ENCODE measurements at regions not wholly inside any gene's neighbourhood (a gene's known extent, or its start where the extent isn't known, plus 50 kb on each side); places are given as distances from the start of the nearest gene placed in this dataset.
"Not testable (repeated sequence)": the region's sequence is repeated elsewhere in the genome, so short reads cannot be mapped to it uniquely, and the experiment has no call there.

DNA sequence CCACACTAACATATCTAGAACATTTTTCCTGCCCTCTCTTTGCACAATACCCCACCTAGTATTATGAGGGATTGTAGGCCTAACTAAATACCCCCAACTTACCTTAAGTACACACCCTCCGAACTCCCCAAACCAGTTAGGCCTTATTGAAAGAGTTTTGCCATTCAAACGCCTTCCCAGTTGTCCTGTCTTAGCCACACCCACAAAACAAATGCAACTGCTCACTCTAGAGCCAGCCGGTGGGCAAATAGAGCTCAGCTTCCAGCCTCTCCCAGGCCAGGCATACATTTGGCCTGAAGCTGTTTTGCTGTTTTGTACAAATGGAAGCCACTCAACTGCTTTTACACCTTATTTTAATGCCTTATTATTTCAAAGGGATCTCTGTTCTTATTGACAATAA is 224.2 kb upstream of the RUNX1 start (continued):
- TF ChIP-seq, protein P1, sequence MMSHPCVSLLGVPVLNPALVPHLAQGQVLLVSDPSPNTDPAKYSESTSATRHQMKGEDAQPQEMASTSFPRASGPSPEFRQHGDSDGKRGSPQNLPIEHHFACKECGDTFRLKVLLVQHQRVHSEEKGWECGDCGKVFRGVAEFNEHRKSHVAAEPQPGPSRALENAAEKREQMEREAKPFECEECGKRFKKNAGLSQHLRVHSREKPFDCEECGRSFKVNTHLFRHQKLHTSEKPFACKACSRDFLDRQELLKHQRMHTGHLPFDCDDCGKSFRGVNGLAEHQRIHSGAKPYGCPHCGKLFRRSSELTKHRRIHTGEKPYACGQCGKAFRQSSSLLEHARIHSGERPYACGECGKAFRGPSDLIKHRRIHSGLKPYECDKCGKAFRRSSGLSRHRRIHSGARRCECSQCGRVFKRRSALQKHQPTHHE (CRISPR knock-in tag; IDR thresholded peaks at IDR 0.05; ENCODE audit: borderline replicate concordance), result no peak
- TF ChIP-seq, protein P2, sequence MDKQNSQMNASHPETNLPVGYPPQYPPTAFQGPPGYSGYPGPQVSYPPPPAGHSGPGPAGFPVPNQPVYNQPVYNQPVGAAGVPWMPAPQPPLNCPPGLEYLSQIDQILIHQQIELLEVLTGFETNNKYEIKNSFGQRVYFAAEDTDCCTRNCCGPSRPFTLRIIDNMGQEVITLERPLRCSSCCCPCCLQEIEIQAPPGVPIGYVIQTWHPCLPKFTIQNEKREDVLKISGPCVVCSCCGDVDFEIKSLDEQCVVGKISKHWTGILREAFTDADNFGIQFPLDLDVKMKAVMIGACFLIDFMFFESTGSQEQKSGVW (CRISPR knock-in tag; IDR thresholded peaks at IDR 0.05; ENCODE audit: borderline replicate concordance), result no peak
- TF ChIP-seq CCDC6 (CRISPR knock-in tag; IDR thresholded peaks at IDR 0.05), result no peak
- TF ChIP-seq ZMYM2 (CRISPR knock-in tag; IDR thresholded peaks at IDR 0.05), result no peak
- TF ChIP-seq, protein P3, sequence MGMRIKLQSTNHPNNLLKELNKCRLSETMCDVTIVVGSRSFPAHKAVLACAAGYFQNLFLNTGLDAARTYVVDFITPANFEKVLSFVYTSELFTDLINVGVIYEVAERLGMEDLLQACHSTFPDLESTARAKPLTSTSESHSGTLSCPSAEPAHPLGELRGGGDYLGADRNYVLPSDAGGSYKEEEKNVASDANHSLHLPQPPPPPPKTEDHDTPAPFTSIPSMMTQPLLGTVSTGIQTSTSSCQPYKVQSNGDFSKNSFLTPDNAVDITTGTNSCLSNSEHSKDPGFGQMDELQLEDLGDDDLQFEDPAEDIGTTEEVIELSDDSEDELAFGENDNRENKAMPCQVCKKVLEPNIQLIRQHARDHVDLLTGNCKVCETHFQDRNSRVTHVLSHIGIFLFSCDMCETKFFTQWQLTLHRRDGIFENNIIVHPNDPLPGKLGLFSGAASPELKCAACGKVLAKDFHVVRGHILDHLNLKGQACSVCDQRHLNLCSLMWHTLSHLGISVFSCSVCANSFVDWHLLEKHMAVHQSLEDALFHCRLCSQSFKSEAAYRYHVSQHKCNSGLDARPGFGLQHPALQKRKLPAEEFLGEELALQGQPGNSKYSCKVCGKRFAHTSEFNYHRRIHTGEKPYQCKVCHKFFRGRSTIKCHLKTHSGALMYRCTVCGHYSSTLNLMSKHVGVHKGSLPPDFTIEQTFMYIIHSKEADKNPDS (CRISPR knock-in tag; IDR thresholded peaks at IDR 0.05), result no peak
- TF ChIP-seq ZNF12 (CRISPR knock-in tag; IDR thresholded peaks at IDR 0.05), result no peak
- TF ChIP-seq, protein P4, sequence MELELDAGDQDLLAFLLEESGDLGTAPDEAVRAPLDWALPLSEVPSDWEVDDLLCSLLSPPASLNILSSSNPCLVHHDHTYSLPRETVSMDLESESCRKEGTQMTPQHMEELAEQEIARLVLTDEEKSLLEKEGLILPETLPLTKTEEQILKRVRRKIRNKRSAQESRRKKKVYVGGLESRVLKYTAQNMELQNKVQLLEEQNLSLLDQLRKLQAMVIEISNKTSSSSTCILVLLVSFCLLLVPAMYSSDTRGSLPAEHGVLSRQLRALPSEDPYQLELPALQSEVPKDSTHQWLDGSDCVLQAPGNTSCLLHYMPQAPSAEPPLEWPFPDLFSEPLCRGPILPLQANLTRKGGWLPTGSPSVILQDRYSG (CRISPR knock-in tag; IDR thresholded peaks at IDR 0.05), result no peak
- no peak for TF ChIP-seq ZNF33A (CRISPR knock-in tag; IDR thresholded peaks at IDR 0.05; ENCODE audit: borderline replicate concordance)
- TF ChIP-seq ZFP36L1 (CRISPR knock-in tag; IDR thresholded peaks at IDR 0.05), result no peak

DNA sequence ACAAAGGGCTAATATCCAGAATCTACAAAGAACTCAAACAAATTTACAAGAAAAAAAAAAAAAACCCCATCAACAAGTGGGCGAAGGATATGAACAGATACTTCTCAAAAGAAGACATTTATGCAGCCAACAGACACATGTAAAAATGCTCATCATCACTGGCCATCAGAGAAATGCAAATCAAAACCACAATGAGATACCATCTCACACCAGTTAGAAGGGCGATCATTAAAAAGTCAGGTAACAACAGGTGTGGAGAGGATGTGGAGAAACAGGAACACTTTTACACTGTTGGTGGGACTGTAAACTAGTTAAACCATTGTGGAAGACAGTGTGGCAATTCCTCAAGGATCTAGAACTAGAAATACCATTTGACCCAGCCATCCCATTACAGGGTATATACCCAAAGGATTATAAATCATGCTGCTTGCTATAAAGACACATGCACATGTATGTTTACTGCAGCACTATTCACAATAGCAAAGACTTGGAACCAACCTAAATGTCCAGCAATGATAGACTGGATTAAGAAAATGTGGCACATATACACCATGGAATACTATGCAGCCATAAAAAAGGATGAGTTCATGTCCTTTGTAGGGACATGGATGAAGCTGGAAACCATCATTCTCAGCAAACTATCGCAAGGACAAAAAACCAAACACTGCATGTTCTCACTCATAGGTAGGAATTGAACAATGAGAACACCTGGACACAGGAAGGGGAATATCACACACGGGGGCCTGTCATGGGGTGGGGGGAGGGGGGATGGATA is 222.4 kb upstream of the RUNX1 start:
- DNase-seq (ENCODE audit: low spot score); H3K79me2 ChIP-seq (ENCODE audit: insufficient read depth, low read length); H4K20me1 ChIP-seq (ENCODE audit: insufficient read depth, low read length); ATAC-seq; CTCF ChIA-PET (ENCODE audit: low intra/inter-chr PET ratio, low total read pairs); H3K4me3 ChIP-seq (replicated peaks in 1 of 3; ENCODE audit: insufficient read depth in 1 of 3, low read depth in 2 of 3, low read length in 3 of 3); in situ Hi-C loops (cut with HindIII; ENCODE audit: extremely low pct_ligation_motif_present, low pct_unique_long_range_greater_than_20kb); H3K4me1 ChIP-seq (ENCODE audit: insufficient read depth, low read length); H3K27me3 ChIP-seq (ENCODE audit: control insufficient read depth in 1 of 2, insufficient read depth in 2 of 2, low read length in 2 of 2); H3K9ac ChIP-seq (ENCODE audit: insufficient read depth, low read depth, low read length); H3K36me3 ChIP-seq (replicated peaks in 1 of 2; ENCODE audit: control insufficient read depth in 1 of 2, insufficient read depth in 2 of 2, low read length in 2 of 2); POLR2A ChIA-PET; H2AFZ ChIP-seq (ENCODE audit: low read length); intact Hi-C loops (cut with micrococcal nuclease; ENCODE audit: unreplicated experiment); FAIRE-seq; BruUV-seq (replicated peaks); H3K4me2 ChIP-seq (ENCODE audit: low read depth, low read length); H3K27ac ChIP-seq (ENCODE audit: extremely low read length, insufficient read depth, low read length); H3K9me3 ChIP-seq (ENCODE audit: low read length): not testable (repeated sequence)
- 49% methylated on average over 4 of the region's 4 CpGs for WGBS (ENCODE audit: low lambda C conversion rate)

Data from HepG2 (cell line).